GM23248 (cell line): ENCODE measurements at regions not wholly inside any gene's neighbourhood (a gene's known extent, or its start where the extent isn't known, plus 50 kb on each side); places are given as distances from the start of the nearest gene placed in this dataset.

Experiments used
- EZH2 ChIP-seq: fragments of 200-600 bp; sonication (generic); IDR thresholded peaks from 2 replicates; pipeline ENCODE4 v1.6.1; 2018; ENCODE audit warnings: antibody characterized with exemption, mild to moderate bottlenecking; ENCODE audit not compliant: insufficient read depth, poor library complexity, severe bottlenecking
- EZH2phosphoT487 ChIP-seq: fragments of 200-600 bp; sonication (generic); IDR thresholded peaks from 2 replicates; pipeline ENCODE4 v1.6.1; 2018; ENCODE audit warnings: antibody characterized with exemption, moderate library complexity, mild to moderate bottlenecking, low read depth; ENCODE audit not compliant: insufficient read depth

DNA sequence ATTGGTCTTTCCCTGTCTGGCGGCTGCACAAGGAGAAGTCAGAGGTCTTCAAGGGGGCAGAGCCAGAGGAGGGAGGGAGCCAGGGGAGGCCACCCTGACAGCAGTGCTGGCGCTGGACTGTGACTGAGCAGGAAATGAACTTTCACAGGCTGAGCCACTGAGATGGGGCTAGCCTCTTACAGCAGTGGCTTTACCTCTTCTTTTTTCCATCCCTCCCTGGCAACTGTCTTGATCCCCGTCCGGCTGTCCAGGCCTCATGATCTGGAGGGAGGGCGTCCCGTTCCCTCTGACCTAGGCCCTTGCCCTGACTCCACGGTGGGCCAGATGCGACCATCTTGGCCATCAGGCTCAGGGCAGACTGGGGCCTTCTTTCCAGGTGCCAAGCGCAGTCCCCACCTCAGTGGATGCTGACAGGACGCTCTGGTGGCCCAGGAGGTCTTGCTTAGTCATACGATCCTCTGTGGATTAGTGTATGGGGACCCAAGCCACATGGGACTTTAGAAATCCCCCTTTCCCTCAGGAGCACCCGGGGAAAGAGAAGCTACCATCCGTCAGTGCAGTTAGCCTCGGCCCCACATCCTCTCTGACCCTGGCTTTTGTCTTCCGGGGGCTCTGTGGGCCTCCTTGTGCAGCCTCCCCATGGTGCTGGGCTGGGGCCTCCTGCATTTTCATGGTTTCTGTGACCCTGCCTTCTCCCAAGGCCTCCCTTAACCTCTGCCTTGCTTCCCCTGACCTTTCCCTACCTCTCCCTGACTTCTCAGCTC lies 57.4 kb upstream of the CCDC167 start:
- TF ChIP-seq EZH2phosphoT487 (no peak), EZH2 (no peak)
